ENCODE measurements at regions not wholly inside any gene's neighbourhood (a gene's known extent, or its start where the extent isn't known, plus 50 kb on each side); places are given as distances from the start of the nearest gene placed in this dataset.
"Not testable (repeated sequence)": the region's sequence is repeated elsewhere in the genome, so short reads cannot be mapped to it uniquely, and the experiment has no call there.

DNA sequence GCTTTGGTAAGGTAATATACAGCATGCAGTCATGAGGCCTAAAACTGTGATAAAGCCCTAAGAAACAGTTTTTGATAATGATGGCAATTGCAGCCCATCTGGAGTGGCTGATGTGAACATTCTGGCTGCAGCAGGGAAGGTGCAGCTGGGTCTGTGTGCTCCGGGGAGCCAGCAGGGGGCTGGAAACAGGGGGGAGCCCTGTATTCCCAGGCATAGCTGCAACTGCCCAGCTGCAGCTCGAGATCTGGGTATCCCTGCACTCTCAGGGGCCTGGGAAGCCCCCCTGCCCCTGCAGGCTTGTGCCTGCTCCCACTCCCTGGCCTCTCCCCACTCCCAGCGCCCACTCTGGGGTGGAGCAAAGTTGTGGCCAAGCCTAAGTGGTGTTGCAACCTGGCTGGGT is 95.6 kb downstream of the RRAGB start:
- TF ChIP-seq, protein P1, sequence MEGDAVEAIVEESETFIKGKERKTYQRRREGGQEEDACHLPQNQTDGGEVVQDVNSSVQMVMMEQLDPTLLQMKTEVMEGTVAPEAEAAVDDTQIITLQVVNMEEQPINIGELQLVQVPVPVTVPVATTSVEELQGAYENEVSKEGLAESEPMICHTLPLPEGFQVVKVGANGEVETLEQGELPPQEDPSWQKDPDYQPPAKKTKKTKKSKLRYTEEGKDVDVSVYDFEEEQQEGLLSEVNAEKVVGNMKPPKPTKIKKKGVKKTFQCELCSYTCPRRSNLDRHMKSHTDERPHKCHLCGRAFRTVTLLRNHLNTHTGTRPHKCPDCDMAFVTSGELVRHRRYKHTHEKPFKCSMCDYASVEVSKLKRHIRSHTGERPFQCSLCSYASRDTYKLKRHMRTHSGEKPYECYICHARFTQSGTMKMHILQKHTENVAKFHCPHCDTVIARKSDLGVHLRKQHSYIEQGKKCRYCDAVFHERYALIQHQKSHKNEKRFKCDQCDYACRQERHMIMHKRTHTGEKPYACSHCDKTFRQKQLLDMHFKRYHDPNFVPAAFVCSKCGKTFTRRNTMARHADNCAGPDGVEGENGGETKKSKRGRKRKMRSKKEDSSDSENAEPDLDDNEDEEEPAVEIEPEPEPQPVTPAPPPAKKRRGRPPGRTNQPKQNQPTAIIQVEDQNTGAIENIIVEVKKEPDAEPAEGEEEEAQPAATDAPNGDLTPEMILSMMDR (IDR thresholded peaks at IDR 0.05; ENCODE audit: insufficient read depth, low read length) = no peak
- no peak overlapping the region for H3K4me3 ChIP-seq (ENCODE audit: low read depth, low read length)
- DNase-seq (ENCODE audit: low read depth) = no peak

DNA sequence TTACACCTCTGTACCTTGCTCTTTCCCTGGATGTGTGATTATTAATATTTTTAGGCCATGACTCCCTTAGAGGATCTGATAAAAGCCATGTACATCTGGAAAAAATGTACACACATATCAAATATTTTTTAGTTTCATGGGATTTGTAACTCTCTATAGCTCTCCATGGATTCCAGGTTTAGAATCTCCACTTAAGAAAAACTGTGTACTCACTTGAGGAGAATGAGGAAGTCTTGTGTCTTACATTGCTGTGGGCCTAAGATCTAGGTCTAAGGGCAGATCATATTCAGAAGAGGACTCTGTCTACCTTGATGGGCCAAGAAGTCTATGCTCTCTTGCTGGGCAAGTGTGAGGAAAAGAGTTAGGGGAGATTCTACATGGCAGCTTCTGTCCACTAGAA is 98.0 kb downstream of the RRAGB start:
- TF ChIP-seq, protein P1 (IDR thresholded peaks at IDR 0.05; ENCODE audit: insufficient read depth, low read length) = no peak
- DNase-seq (ENCODE audit: low read depth) = no peak
- no peak overlapping the region for H3K4me3 ChIP-seq (ENCODE audit: low read depth, low read length)

DNA sequence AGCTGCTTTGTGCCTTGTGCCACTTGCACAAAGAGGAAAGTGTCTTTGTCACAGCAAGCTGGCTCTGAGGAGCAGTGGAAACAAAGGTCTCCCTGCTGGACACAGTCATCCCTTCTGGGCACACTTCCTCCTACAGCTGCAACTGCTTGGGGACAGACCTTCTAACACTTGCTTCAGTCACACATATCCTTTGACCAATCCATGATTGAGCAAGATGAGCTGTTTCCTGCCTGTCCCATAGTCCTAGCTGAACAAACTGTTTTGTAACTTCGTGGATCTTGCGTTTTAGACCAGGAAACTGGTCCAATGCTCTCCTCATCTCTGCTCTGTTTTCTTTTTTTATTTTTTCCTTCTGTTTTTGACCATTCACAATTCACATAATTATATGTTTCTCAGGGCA is 98.5 kb downstream of the RRAGB start:
- TF ChIP-seq, protein P1 (IDR thresholded peaks at IDR 0.05; ENCODE audit: insufficient read depth, low read length) = no peak
- no peak overlapping the region for H3K4me3 ChIP-seq (ENCODE audit: low read depth, low read length)
- no peak for DNase-seq (ENCODE audit: low read depth)

DNA sequence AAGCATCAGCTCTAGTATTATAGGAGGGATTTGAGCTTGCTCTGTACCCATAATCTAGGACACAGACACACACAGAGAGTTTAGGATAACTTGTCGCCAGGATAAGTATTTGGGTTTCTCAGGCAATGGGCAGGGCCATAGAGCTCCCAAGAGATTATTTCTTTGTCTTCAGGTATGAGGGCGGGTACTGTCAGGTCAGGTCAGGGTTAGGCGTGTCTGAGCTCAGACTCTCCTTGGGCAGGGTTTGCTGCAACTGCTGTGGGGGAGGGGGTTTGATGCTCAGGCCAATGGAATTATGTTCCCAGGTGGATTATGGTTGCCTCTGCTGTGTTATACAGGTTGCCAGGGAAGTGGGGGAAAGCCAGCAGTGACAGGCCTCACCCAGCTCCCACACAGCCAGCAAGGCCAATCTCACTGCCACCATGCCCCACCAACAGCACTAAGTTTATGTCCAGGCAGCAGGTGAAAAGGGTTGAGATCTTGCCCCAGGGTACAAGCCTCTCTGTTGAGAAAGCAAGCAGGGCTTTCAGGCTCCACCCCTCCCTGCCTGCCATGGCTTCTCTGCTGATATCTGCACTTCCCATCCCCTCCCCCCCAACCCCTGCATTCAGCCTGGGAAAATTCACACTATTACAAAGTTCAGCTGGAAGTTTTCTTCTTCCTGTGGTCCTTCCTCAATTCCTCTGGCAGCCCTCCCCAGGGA is 101.3 kb downstream of the RRAGB start:
- TF ChIP-seq, protein P1 (IDR thresholded peaks at IDR 0.05; ENCODE audit: insufficient read depth, low read length) = no peak
- no peak overlapping the region for H3K4me3 ChIP-seq (ENCODE audit: low read depth, low read length)
- DNase-seq (ENCODE audit: low read depth) = no peak

DNA sequence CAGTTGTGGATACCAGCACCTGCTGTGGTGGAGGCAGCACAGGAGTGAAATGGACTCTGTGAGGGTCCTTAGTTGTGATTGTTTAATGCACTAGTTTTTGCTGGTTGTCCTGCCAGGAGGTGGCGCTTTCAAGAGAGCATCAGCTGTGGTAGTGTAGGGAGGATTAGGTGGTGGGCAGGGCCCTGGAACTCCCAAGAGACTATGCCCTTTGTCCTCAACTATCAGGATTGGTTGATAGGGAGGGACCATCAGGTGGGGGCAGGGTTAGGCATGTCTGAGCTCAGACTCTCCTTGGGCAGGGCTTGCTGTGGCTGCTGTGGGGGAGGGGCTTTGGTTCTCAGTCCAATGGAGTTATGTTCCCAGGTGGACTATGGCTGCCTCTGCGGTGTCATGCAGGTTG is 121.9 kb downstream of the RRAGB start:
- TF ChIP-seq, protein P1 (IDR thresholded peaks at IDR 0.05; ENCODE audit: insufficient read depth, low read length) = no peak
- DNase-seq (ENCODE audit: low read depth) = no peak
- no peak overlapping the region for H3K4me3 ChIP-seq (ENCODE audit: low read depth, low read length)

DNA sequence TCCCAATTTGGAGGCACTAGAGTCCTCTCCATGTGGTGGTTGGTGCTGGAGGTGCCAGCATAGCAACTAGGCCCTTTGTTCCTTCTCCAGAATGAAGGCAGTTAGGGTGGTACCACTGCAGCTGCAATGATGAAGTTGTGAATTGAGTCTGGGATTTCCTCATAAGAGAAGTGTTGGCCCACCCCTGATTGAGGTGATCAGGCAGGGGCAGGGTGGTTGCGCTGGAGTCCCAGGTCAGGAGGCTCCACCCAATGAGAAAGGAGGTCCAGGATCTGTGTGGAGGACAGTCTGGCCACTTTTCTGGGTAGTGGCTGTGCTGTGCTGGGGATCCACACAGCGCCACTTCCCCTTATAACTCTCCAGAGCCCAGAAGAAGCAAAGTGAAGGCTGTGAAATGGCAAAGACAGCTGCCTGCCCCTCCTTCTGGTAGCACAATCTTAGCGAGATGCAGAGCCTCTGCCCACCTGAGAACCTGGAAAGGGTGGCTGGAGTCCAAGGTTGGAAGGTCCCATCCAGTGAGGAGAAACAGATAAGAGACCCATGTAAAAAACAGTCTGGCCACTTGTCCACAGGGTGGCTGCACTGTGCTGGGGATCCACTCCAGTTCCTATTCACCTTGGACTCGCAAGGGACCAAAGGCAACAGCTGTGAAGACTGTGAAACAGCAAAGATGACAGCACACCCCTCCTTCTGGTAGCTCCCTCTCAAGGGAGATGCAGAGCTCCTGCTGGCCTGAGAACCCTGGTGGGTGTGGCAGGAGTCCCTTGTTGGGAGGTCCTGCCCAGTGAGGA is 124.6 kb downstream of the RRAGB start:
- DNase-seq (ENCODE audit: low read depth) = no peak
- no peak overlapping the region for H3K4me3 ChIP-seq (ENCODE audit: low read depth, low read length)
- TF ChIP-seq, protein P1 (IDR thresholded peaks at IDR 0.05; ENCODE audit: insufficient read depth, low read length) = no peak

DNA sequence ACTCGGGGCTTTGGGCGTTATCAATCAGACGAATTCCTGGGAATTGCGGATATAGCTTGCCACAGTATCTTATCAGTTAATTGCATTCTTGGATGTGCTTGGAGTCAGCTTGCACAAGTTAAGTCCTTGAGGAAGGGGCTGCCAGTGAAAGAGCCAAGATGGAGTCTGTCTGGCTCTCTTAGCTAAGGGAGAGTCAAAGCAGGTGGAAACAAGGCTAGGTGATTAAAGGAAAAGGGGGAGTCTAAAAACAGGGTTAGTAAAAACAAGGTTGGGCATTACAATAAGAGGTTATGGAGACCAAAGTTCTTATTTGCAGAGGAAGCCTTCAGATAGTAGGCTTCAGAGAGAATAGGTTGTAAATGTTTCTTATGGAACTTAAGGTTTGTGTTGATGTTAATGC is 149.2 kb downstream of the RRAGB start:
- DNase-seq (ENCODE audit: low read depth); H3K4me3 ChIP-seq (ENCODE audit: low read depth, low read length): not testable (repeated sequence)

Measured in fibroblast of the aortic adventitia (primary cell).